NCI-H82 (cell line): ENCODE measurements at regions not wholly inside any gene's neighbourhood (a gene's known extent, or its start where the extent isn't known, plus 50 kb on each side); places are given as distances from the start of the nearest gene placed in this dataset.

Experiments
- DNase-seq: peaks from one replicate; lab custom pipeline; 2025; lab: John Stamatoyannopoulos, UW

DNA sequence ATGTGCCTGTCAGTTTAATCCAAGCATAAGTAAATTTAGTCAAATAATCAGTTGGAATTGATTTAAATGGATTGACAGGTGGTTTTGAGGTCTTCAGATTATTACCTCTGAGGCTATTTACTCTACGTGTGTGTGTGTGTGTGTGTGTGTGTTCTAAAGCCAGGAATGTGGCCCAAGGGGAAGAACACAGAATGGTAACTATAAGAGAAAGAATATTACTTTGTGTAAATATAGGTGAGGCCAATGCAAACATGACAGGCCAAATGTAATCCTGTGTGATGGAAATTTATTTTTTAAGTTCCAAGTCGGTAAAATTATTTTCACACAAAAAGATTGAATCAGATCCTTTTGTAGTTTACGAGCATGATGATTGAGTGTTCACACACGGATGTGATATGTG is 390.0 kb downstream of the PLK2 start:
- peak; percentile 0 for DNase-seq

DNA sequence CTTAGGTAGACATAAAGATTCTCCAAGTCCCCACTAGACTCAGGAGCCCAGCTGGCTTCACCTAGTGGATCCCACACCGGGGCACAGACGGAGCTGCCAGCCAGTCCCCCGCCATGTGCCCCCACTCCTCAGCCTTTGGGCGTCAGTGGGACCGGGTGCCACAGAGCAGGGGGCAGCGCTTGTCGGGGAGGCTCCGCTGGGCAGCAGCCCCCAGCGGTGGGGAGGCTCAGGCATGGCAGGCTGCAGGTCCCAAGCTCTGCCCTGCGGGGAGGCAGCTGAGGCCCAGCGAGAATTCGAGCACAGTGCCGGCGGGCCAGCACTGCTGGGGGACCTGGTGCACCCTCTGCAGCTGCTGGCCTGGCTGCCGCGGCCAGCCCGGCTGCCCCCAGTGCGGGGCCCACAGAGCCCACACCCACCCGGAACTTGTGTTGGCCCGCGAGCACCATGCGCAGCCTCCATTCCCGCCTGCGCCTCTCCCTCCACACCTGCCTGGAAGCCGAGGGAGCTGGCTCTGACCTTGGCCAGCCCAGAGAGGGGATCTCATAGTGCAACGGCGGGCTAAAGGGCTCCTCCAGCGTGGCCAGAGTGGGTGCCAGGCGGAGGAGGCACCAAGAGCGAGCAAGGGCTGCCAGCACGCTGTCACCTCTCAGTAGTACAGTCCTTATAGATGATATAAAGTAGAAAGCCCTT is 390.7 kb downstream of the PLK2 start:
- no peak for DNase-seq

DNA sequence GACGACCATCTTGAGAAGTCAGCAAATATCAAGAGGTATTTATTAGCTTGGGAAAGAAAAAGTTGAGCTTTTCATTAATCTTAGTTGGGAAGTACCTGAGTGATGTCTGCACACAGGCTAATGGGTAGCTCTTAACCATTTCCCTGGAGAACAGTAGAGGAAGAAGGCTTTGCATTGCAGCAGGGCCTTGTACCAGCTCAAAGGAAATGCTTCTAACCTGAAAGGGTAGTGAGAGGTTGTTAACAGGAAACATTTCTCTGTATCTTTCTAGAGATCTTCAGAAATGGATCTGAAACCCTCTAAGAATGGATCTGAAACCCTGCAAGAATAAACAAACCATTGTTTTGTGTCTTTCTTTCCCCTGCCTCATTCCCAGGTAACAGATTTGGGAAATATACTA is 393.3 kb downstream of the PLK2 start:
- no peak for DNase-seq

DNA sequence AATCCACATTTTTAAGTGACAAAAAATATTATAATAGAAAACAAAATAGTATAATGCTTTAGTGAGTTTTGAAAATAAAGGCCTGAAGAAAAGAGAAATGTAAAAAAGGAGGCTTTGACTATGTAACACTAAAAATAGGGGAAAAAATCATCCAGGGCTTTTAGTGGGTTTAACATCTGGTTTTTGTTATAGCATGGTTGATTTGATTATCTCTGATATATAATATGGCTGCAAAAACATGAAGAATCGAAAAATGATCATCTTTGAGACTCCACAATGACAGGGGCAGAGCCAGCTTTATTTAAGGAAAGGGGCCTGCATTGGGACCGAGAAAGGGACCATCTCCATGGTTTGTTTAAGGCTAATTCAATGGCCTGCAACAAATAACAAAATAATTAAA is 393.8 kb downstream of the PLK2 start:
- no peak for DNase-seq

DNA sequence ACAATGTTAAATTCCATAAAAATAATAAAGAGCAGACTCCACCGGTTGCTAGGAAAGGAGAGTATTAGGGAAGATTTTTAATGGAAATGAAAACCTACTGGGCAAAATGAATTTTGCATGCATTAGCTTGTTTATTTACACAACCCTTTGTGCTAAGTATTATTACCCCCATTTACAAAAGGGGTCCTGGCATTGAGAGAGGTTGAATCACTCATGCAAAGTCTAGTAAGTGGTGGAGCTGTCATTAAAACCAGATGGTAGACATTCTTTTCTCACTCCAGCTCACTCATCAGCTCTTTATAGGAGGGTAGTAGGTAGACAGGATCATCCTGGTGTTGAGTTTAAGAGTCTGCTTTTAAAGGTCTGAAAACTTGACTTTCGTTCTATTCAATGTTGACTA is 395.1 kb downstream of the PLK2 start:
- DNase-seq: peak; percentile 1

DNA sequence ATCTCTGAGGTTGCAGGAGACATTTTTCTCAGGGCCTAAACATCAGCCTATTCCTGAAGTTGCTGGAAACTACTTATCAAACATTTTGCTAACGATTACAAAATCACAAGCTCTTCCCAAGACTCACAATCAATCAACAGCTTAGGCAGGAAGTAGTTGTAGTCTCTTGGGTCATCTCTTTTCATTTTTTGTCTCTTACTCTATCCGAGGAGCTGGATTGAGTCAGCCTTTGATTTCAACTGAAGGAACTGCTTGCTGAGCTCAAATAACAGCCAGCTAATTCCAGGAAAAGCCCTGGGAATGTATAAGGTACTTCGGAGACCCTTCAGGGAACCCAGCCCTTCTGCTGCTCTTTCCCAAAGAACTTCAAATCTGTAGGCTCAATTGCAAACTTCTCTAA is 398.9 kb downstream of the PLK2 start:
- DNase-seq: no peak

DNA sequence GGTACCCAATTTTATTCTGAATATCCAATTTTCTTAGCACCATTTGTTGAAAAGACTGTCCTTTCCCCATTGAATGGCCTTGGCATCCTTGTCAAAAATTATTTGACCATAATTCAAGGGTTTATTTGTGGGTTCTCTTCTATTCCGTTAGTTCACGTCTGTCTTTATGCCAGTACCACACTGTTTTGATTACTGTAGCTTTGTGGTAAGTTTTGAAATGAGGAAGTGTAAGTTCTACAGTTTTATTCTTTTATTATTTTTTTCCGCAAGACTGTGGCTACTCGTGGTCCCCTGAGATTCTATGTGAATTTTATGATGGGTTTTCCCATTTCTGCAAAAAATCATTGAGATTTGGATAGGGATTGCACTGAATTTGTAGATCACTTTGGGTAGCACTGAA is 402.6 kb downstream of the PLK2 start:
- DNase-seq: no peak

DNA sequence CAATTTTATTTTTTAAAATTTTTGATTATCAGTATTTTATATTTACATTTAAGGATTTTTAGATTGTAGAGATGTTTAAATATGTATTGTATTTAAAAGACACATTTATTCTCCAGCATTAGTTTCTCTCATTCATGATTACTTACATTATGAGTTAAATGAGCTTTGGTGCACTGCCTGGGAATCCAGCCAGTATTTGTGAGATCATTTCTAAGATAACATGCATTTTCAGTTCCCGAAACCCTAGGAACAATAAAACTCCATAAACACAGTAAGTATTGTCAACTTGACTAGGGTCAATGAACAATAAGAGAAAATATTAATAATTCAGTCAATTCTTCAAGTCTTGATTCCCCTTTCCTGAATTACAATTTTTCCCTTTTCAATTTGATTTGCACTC is 403.3 kb downstream of the PLK2 start:
- no peak for DNase-seq

DNA sequence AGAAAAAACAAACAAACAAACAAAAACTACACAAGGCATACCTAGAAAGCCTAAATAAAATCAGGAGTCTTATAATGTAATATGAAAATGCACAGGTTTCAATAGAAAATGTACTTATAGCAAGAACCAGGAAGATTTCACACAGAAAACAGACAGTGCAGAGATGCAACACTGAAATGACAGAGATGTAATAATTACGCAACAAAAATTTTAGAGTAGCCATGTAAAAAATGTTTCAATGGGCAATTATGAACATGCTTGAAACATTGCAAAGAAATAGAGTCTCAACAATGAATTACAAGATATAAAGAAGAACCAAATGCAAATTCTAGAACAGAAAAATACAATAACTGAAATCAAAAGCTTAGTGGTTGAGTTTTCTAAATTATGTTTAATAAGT is 405.9 kb downstream of the PLK2 start:
- DNase-seq: no peak

DNA sequence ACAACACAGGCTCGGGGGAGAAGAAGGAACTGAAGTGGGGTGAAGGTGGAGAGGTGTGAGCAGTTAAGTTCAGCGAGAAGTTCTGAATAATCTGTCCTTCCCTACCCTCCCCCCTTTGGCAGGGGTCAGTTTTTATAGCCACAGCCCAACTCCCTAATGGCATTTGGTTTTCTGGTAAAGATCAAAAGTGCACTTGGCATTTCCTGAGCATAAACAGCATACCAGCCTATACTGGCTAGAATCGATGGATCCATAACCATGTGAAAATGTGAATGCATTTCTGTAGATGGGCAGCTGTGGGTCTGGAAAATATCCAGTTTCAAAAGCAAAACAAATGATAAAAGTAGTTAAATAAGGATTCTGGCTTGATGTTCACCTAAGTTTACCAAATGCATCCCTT is 410.9 kb downstream of the PLK2 start:
- no peak for DNase-seq

DNA sequence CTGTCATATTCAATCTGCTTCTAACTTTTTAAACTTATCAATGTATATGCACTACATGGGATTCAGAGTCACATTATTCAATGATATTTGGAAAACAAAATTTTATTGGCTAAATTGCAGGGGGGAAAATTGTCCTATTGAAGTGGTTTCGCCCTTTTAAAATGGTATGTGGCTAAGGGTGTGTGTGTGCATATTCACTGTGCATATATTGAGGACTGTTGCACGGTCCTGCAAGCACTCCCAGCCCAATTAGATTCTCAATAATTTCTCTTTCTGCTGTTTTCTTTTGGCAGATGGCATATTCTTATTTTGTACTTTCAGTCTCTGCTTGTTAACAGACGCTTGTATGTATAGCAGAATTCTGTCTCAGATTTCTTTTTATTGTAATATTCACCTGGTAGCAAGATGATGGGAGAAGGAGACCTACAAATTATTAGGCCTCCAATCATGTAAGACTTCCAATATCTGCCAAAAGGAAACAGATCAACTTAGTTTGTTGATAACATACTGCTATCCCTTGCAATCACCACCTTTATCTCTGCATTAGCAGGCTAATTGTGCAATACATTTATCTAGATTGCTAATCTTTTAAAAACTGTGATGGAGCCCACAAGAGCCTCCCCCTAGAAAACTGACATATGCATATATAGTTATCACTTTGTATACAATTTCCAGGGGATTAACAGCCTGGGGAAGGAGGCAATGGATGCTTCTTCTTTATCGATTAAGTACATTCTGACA is 411.5 kb downstream of the PLK2 start:
- no peak for DNase-seq

DNA sequence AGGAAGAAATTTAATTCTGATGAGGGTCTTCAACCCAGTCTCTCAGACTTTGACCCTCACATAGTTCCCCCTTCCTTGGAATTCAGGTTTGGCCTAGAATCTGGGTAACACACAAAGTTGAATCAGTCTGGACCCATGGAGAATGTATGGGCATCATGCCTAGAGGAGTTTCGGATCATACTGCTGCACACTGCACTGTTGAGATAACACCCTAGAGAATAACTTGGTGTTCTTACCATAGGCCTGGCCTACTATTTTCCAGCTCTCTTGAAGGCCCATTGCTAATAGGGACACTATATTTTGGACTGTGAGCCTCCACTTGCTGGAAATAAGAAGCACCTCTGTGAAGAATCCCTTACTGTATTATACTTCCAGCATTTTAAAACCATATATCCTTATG is 413.5 kb downstream of the PLK2 start:
- no peak for DNase-seq

DNA sequence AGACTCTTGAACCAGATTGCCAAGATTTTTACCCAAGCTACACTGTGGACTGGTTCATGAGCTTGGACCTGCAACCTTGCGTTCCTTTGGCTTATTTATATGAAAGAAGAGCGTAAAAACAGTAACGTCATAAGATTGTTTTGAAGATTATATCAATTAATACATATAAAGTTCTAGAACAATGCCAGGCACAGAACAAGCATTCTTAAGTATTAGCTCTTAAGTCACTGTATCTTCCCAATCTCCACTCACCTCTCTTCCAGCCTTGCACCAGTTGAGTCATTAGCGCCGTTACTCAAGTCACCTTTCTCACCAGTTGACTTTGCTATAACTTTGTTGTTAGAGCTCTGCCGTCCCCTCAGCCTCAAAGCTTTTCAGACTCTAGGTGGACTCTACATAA is 415.7 kb downstream of the PLK2 start:
- no peak for DNase-seq

DNA sequence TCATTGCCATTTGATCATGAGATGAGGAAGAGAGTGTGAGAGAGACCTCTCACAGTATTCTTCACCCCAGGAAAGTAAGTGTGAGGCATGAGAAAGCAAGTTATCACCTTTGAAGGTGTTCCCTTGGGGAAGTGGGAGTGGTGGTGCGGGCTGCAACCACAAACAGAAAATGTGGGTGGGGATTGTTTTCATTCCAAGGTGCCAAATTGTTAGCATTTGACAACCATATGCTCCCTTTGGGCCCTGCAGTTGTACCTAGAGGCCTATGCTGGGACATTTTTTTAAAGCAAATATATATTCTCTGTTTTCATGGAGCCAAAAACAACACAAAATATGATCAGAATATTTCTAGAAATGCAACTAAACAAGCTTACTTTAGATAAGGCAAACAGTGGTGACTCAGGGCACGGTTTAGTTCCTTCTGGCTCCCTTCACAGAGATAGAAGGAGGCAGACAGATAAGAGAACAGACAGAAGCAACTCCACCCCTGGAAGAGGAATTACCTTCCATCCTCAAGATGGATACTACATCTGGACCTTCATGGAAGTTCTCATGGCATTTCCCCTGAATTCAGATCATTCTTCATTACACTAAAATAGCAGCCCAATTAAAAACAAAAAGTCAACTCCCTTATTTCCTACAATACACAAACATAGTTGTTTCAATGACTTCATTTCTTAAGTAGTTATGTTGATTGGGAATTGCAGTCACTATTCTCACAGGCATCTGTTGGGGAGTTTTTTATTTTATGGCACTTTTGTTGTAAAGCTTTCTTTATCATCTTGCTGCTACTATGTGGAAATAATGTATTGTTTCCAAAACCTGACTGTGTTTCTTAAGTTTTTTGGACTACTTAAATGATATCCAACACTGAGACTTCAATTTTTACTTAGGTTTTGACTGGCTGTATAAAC is 416.6 kb downstream of the PLK2 start:
- no peak for DNase-seq

DNA sequence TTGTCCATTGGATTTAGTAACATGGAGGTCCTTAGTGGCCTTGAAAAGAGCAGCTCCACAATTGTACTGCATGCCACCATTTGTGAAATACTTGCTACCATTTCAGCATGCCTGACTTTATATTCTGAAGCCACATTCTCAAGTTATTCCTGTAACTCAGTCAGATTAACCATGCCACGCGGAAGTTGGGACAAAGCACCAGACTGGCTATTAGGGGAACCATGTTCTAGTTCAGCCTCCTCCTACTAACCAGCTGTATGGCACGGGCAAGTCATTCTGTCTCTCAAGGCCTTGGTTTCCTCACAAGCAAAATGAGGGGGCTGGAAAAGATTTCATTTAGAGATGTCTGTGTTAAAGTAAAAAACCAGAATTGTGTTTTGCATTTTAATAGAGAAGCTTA is 418.0 kb downstream of the PLK2 start:
- DNase-seq: no peak

DNA sequence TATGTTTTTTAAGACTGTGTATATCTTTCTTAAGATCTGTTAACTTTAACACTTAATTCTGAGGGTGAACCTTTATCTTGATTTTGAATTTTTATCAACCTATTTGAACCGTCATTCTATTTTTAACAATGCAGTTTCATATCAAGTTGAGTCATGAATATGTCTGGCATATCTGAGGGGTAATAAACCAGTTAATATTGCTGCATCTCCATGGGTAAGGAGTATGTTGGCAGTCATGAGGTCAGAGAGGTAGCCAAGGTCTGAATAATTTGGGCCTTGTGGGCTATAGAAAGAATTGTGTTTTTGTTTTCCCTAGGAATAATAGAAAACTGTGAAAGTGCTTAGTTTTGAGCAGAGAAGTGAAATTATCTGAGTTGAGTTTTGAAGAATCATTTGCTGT is 419.0 kb downstream of the PLK2 start:
- no peak for DNase-seq

DNA sequence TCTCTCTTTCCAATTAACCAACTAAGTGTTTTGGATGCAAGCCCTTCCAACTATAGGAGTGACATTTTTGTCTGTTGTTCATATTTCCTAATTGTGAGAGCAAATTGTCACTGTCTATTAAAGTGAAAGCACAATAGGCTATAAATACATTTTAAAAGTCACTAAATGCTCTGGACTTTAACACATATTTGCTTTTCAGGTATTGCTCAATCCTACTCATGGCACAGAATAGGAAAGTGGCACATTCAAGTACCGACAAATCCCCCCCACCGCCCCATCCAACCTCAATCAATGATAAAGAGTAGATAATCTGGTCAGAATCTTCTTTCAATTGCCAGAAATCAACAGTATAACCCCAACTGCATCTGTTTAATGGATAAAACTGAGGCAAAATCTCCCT is 419.8 kb downstream of the PLK2 start:
- DNase-seq: no peak

DNA sequence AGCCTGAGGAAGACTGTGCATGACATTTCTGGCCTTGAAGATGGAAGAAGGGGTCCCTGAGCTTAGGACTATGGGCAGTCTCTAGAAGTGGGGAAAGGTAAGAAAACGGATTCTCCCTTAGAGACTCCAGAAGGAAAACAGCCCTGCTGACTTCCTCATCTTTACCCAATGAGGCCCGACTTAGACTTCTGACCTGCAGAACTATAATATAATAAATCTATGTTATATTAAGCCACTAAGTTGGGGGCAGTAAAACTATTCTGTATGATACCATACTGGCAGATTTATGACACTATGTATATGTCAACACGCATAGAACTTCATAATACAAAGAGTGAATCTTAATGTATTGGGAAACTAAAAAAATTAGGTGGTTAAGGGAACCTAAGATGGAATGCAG is 422.0 kb downstream of the PLK2 start:
- DNase-seq: no peak

DNA sequence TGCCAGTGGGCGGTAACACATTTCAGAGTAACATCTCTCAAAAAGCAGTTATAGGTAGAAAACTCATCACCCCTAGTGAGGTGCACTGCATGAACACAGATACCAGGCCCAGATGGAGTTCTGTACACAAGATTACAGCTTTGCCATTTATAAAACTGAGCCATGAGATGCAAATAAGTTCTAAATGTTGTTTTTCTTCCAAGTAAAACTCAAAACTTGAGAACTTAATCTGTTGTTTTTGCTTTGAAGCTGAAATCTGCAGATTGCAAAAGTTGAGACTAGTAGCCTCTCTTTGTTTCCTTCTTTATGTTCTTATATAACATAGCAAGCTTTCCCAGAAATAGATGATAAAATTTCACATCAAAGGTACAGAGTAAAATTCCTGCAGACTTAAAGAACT is 434.1 kb downstream of the PLK2 start:
- DNase-seq: no peak

DNA sequence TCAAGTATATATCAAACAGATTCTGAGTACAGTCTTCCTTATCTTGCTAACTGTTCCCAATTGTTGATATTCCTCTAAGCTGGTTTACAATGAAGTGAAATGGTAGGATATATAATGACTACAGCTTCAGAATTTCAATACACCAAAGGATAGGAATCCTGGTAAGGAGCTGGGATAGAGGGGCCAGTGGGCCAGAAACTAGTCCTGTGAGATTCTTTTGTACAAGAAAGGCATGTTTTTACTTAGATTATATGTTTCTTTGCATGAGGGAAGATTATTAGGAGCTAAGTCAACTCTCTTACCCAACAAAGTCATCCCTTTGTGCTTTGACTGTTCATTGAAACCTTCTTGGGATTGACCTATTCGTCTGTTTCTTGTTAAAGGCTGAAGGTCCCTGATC is 435.7 kb downstream of the PLK2 start:
- no peak for DNase-seq

DNA sequence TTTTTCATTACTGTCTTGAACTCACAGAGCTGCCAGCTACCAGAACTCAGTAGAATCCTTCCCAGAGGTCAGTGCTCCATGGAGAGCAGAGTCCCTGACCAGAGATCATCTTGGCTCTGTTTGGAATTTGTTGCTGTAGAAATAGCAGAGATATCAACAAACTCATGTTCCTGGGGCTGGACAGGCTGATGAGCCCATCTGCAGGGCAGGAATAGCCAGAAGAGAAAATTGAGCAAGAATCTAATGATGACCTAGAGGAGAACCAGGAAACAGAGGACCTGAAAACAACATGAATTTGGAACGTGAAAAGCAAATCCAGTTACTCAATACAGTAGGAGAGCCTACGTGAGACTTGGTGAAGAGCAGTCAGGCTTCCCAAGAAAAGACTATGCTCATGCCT is 437.8 kb downstream of the PLK2 start:
- no peak for DNase-seq

DNA sequence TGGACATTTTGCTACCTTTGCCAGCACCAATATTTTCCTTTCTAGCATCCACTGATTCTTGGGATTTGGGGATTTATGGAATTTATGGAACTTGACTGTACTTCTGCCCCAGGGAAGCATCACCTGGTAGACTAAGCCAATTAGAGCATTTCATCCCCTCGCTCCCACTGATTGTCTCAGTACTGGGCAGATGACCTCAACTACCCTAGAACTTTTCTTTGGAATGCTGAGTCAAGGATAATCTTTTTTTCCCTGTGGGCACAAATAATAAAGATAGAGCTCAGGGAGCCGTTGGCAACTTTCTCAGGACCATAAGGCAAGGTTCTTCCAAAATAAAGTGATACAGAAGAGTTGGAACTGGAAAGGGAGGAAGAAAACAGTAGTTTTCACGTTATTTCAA is 438.4 kb downstream of the PLK2 start:
- peak; percentile 38 for DNase-seq

DNA sequence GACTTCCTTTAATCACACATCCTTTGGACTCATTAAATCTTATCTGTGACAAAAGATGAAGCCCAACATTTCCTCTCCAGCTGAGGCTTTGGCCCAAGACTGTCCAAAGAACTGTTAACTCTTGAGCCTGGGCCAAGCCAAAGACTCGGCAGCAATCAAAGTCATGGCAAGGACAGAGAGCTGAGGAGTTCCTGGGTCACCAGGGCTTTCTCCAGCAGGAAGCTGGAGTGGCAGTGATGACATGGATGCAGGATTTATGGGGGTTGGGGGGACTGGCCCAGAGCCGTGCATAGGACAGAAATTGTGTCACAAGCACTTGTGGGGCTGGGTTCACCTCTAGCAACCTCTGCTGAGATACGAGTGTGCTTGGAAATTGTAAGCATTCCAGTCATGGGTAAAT is 440.3 kb downstream of the PLK2 start:
- DNase-seq: no peak
